HUDEP-2 (cell line): ENCODE measurements at regions not wholly inside any gene's neighbourhood (a gene's known extent, or its start where the extent isn't known, plus 50 kb on each side); places are given as distances from the start of the nearest gene placed in this dataset.

Source experiments
- DNase-seq, 76 experiments: peaks; one replicate each; lab custom pipeline; 2025; ENCODE audit not compliant: unreplicated experiment in 76 of 76; lab: John Stamatoyannopoulos, UW

GRCh38 chr7:35581605-35582210, 113.2 kb downstream of the HERPUD2 start:
- no peak for DNase-seq

GRCh38 chr7:35576031-35576573, 118.8 kb downstream of the HERPUD2 start:
- no peak for DNase-seq

- DNase-seq: no peak
Observed at GRCh38 chr7:35571611-35572240, 123.2 kb downstream of the HERPUD2 start.

GRCh38 chr7:35570937-35571336, 124.0 kb downstream of the HERPUD2 start:
- no peak for DNase-seq

GRCh38 chr7:35565927-35566326, 129.0 kb downstream of the HERPUD2 start:
- DNase-seq: no peak

GRCh38 chr7:35558841-35559240, 136.1 kb downstream of the HERPUD2 start:
- DNase-seq: no peak

- no peak for DNase-seq
Observed at GRCh38 chr7:35556515-35557471, 138.1 kb downstream of the HERPUD2 start.

- DNase-seq: no peak
Observed at GRCh38 chr7:35555934-35556333, 139.0 kb downstream of the HERPUD2 start.

- DNase-seq: no peak
Observed at GRCh38 chr7:35555386-35555785, 139.5 kb downstream of the HERPUD2 start.

- DNase-seq: no peak
Observed at GRCh38 chr7:35553519-35553918, 141.4 kb downstream of the HERPUD2 start.

GRCh38 chr7:35552691-35553090, 142.2 kb downstream of the HERPUD2 start:
- DNase-seq: no peak

- no peak for DNase-seq
Observed at GRCh38 chr7:35551321-35552081, 143.4 kb downstream of the HERPUD2 start.

GRCh38 chr7:35550831-35551230, 144.1 kb downstream of the HERPUD2 start:
- DNase-seq: no peak

- DNase-seq: no peak
Observed at GRCh38 chr7:35549781-35550180, 145.2 kb downstream of the HERPUD2 start.

- no peak for DNase-seq
Observed at GRCh38 chr7:35548291-35548690, 146.6 kb downstream of the HERPUD2 start.

- no peak for DNase-seq
Observed at GRCh38 chr7:35546691-35547429, 148.1 kb downstream of the HERPUD2 start.

- no peak for DNase-seq
Observed at GRCh38 chr7:35545831-35546230, 149.1 kb downstream of the HERPUD2 start.

- no peak for DNase-seq
Observed at GRCh38 chr7:35544028-35544742, 150.8 kb downstream of the HERPUD2 start.
